22Rv1 (cell line): ENCODE measurements at regions not wholly inside any gene's neighbourhood (a gene's known extent, or its start where the extent isn't known, plus 50 kb on each side); places are given as distances from the start of the nearest gene placed in this dataset.

Experiments used
- H3K27ac ChIP-seq: fragments of 450-650 bp; 2 replicates; pipeline ENCODE4 v1.5.1; 2017
- ZFX ChIP-seq: fragments of 450-650 bp; IDR thresholded peaks from 2 replicates; pipeline ENCODE4 v1.6.1; 2017; ENCODE audit warnings: antibody characterized with exemption, borderline replicate concordance
- TF ChIP-seq, protein P1 (sequence below): fragments of 450-650 bp; IDR thresholded peaks from 2 replicates; pipeline ENCODE4 v1.5.1; 2017; ENCODE audit warnings: mild to moderate bottlenecking

DNA sequence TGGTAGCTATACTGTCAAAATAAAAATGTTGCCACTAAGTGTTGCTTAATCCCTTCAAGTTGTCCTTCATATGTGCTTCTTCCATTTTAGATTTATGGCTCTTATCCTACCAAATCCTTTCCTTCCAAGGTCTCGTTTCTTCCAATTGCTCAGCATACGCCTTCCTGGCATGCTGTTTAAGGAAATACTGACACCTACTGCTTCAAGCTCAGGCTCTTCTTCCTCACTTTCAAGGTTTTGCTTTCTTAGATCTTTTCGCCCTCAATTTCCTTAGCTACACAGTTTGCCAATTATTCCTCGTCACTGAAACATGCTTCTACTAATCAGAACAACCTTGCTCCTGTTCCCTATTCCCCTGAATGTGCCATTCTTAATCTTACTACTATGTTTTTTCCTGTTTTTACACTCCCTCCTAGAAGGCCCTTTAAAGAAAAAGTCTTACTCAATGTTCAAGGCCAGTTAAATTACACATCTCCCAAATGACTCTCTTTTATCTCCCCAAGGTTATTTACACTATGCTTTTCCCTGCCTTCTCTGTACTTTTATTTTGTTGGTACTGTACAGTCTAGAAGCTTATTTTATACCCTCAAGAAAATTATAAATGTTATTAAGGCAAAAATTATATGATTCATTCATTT is 343.1 kb downstream of the MZT1 start:
- TF ChIP-seq, protein P1, sequence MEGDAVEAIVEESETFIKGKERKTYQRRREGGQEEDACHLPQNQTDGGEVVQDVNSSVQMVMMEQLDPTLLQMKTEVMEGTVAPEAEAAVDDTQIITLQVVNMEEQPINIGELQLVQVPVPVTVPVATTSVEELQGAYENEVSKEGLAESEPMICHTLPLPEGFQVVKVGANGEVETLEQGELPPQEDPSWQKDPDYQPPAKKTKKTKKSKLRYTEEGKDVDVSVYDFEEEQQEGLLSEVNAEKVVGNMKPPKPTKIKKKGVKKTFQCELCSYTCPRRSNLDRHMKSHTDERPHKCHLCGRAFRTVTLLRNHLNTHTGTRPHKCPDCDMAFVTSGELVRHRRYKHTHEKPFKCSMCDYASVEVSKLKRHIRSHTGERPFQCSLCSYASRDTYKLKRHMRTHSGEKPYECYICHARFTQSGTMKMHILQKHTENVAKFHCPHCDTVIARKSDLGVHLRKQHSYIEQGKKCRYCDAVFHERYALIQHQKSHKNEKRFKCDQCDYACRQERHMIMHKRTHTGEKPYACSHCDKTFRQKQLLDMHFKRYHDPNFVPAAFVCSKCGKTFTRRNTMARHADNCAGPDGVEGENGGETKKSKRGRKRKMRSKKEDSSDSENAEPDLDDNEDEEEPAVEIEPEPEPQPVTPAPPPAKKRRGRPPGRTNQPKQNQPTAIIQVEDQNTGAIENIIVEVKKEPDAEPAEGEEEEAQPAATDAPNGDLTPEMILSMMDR, result no peak
- TF ChIP-seq ZFX, result no peak
- H3K27ac ChIP-seq, result no peak overlapping the region

DNA sequence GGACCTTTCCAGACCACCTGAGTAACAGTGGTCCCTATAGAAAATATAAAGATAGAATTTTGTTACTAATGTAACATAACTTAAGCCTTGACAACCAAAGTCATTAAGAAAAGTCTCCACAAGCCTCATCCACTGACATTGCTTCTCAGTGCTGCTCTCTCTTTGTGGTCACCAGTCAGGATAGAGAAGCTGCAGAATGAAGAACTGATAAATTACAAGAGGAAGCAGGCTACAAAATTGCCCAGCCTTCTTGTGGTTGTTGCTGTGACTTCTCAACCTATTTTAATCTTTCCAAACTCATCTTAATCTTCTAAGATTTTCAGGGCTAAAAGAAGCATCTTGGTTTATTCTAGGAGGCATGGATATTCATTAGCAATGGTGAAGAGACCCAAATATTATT is 343.8 kb downstream of the MZT1 start:
- TF ChIP-seq ZFX, result no peak
- TF ChIP-seq, protein P1, result no peak
- no peak overlapping the region for H3K27ac ChIP-seq

DNA sequence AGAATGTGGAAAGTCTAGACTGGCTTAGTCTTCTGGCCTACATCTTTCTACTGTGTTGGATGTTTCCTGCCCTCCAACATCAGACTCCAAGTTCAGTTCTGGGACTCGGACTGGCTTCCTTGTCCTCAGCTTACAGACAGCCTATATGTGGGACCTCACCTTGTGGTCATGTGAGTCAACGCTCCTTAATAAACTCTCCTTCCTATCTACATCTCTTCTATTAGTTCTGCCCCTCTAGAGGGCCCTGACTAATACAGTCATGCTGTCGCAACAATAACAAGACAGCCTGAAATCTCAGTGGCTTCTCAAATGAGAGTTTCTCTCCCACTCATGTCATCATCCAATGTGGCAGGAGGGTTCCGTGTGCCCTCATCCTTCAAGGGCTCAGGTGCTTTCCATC is 347.8 kb downstream of the MZT1 start:
- no peak overlapping the region for H3K27ac ChIP-seq
- TF ChIP-seq ZFX, result no peak
- TF ChIP-seq, protein P1, result no peak

DNA sequence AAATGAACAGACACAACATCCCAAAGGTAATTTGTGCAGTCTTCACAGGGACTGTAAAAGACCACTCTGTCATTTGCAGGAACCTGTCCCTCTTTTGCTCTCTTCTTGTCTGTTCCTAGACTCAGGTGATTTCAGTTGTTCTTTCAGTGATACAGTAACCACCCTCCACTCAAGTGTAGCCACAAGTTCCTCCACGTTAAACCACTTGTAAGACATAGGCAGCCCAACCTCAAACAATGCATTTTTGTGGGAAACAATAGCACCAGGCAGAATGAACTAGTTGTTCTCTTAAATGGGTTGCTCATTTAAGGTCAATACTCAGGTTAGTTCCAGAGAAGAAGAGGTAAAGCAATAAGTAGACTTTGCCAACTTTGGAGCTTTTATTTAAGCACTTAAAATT is 359.4 kb downstream of the MZT1 start:
- TF ChIP-seq, protein P1, result no peak
- no peak for TF ChIP-seq ZFX

DNA sequence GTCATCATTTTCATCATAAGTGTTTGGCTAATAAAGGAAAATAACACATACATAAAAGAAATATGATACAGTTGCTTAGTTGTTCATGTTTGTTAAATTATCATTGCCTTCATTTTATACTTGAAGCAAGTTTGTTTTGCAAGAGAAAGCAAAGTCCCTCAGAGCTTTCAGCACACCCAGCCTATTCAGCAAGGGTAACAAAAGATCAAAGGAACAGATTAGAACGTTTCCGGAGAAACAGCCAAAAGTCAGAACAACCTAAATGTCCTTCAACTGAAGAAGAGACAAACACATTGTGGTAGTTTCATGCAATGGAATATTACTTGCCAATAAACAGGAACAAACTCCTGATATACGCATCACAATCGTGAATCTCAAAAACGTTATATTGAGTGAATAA is 380.7 kb downstream of the MZT1 start:
- TF ChIP-seq, protein P1, result no peak
- no peak for TF ChIP-seq ZFX
- H3K27ac ChIP-seq, result no peak overlapping the region

More for the DNA sequence above, 359.4 kb downstream of the MZT1 start:
- no peak overlapping the region for H3K27ac ChIP-seq

DNA sequence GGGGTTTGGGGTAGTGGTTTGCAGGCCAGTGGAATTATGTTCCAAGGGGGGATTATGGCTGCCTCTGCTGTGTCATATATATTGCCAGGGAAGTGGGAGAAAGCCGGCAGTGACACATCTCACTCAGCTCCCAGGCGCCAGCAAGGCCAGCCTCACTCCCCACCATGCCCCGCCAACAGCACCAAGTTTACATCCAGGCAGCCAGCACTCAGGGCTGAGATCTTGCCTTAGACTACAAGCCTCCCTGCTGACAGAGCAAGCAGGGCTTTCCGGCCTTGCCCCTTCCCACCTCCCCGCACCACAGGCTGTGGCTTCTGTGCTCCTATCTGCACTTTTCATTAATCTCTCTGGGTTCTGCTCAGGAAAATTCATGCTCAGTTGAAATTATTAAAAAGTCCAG is 385.1 kb downstream of the MZT1 start:
- TF ChIP-seq, protein P1, result no peak
- TF ChIP-seq ZFX, result no peak

DNA sequence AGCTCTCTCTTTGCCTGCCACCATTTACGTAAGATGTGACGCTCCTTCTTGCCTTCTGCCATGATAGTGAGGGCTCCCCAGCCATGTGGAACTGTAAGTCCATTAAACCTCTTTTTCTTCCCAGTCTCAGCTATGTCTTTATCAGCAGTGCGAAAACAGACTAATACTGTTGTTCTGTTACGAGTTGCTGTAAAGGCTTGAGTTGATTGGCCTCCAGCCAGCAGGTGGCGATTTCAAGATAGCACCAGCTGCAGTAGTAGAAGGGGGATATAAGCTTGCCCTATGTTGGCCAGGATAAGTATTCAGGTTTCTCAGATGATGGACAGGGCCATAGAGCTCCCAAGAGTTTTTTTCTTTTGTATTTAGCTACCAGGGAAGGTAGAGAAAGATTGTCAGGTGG is 385.5 kb downstream of the MZT1 start:
- no peak overlapping the region for H3K27ac ChIP-seq
- TF ChIP-seq, protein P1, result no peak
- TF ChIP-seq ZFX, result no peak

More for the DNA sequence above, 385.1 kb downstream of the MZT1 start:
- H3K27ac ChIP-seq, result no peak overlapping the region
